Body of pancreas (tissue), 4 donors: ENCODE measurements at regions not wholly inside any gene's neighbourhood (a gene's known extent, or its start where the extent isn't known, plus 50 kb on each side); places are given as distances from the start of the nearest gene placed in this dataset.

Source experiments
- ATAC-seq: fragments of 150-250 bp; one replicate; pipeline ENCODE4 v1.9.1; 2016
- DNase-seq, 4 donors: peaks; one replicate each; pipeline ENCODE4 v3.0.0-alpha.2; 2019
- H3K27ac ChIP-seq, 4 donors: fragments of 200-600 bp; sonication (generic); 1 replicate in 3 of 4; 2 replicates in 1 of 4; pipeline versions ENCODE4 v1.5.1 to v1.6.1; 2016 to 2019; ENCODE audit warnings: mild to moderate bottlenecking in 1 of 4, mixed read lengths in 1 of 4, moderate library complexity in 1 of 4
- H3K27me3 ChIP-seq, 2 donors: fragments of 200-600 bp; sonication (generic); one replicate each; pipeline ENCODE4 v1.6.0; 2016; ENCODE audit warnings: mild to moderate bottlenecking in 1 of 2
- H3K36me3 ChIP-seq, 2 donors: fragments of 200-600 bp; sonication (generic); replicated peaks in 1 of 2; 2 replicates each; pipeline ENCODE4 v1.5.1; 2016; ENCODE audit warnings: low read depth in 2 of 2; ENCODE audit not compliant: insufficient read depth in 1 of 2
- H3K4me1 ChIP-seq: fragments of 200-600 bp; sonication (generic); one replicate; pipeline ENCODE4 v1.6.0; 2016
- H3K4me3 ChIP-seq, 2 donors: fragments of 200-600 bp; sonication (generic); 1 replicate in 1 of 2; 2 replicates in 1 of 2; pipeline ENCODE4 v1.5.1; 2016 to 2019
- H3K9me3 ChIP-seq, 3 donors: fragments of 200-600 bp; sonication (generic); 1 replicate in 2 of 3; 2 replicates in 1 of 3; pipeline ENCODE4 v1.5.1; 2016
- POLR2A ChIP-seq, 3 donors: fragments of 450-650 bp; IDR thresholded peaks; one replicate each; pipeline ENCODE4 v1.6.1; 2016; ENCODE audit warnings: antibody characterized with exemption in 3 of 3, mild to moderate bottlenecking in 2 of 3
- WGBS, 2 donors: methylation state at CpG; one replicate each; pipeline ENCODE4 v1.1.5; 2017; 5-methylcytosine and 5-hydroxymethylcytosine counted together
- intact Hi-C: fragments of 100-400 bp; cut with DNase I; formaldehyde crosslinking; loops from one replicate; pipeline ENCODE4 v1.15.1; 2023
- TF ChIP-seq, protein P1 (sequence below), 7 experiments: fragments of 450-650 bp in 4 of 7; fragments of 200-600 bp in 3 of 7; sonication (generic) in 3 of 7; IDR thresholded peaks; one replicate each; pipeline ENCODE4 v1.5.1; 2016 to 2019; ENCODE audit warnings: antibody characterized with exemption in 7 of 7

DNA sequence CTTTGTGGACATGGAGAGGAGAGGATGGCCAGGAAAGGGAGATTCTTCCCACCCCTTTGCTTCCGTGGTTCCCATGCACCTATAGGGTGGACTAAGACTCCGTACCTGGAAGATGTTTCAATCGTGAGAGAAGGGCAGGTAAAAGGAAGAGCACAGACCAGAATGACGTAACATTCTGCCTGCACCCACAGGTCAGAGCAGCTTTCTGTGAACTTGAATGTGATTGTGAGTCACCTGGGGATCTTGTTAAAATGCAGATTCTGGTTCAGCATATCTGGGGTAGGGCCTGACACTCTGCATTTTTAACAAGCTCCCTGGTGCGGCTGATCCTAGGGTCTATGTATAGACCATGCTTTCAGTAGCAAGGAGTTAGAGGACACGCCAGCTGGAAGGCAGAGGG, 164.1 kb upstream of the SGK1 start:
- intact Hi-C loops, result no loop called here
- peaks cover 37% of the 10 kb centered on the region for H3K4me1 ChIP-seq
- no peaks in the 10 kb centered on the region for H3K27me3 ChIP-seq
- DNase-seq (no peak), ATAC-seq (no peak)
- H3K36me3 ChIP-seq, result no peaks in the 10 kb centered on the region
- H3K9me3 ChIP-seq, result no peaks in the 10 kb centered on the region
- TF ChIP-seq, protein P1, sequence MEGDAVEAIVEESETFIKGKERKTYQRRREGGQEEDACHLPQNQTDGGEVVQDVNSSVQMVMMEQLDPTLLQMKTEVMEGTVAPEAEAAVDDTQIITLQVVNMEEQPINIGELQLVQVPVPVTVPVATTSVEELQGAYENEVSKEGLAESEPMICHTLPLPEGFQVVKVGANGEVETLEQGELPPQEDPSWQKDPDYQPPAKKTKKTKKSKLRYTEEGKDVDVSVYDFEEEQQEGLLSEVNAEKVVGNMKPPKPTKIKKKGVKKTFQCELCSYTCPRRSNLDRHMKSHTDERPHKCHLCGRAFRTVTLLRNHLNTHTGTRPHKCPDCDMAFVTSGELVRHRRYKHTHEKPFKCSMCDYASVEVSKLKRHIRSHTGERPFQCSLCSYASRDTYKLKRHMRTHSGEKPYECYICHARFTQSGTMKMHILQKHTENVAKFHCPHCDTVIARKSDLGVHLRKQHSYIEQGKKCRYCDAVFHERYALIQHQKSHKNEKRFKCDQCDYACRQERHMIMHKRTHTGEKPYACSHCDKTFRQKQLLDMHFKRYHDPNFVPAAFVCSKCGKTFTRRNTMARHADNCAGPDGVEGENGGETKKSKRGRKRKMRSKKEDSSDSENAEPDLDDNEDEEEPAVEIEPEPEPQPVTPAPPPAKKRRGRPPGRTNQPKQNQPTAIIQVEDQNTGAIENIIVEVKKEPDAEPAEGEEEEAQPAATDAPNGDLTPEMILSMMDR (IDR thresholded peaks at IDR 0.05), result no peak
- TF ChIP-seq POLR2A (IDR thresholded peaks at IDR 0.05), result no peak
- H3K27ac ChIP-seq, result peak overlapping the region in 2 of 4 donors; percentile 58 to 78
- H3K4me3 ChIP-seq, result no peak overlapping the region
- 89 to 93% methylated on average over 6 of the region's 6 CpGs for WGBS, 2 donors

DNA sequence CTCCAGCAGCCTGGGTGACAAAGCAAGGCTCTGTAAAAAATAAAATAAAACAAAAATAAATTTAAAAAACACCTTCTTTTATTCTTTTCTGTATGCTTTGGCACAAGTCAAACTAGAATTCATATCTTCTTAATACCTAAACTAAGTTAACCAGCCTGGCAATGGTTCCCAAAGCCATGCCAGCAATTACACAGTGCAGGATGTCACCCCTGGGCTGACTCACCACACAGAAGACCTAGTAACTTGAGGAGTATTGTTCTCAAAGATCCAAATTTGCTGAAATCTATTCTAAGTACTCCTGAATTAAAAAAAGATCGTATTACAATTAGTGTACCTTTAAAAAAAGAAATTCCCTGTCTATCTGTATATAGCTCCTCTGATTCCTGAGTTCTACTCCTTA, 162.7 kb upstream of the SGK1 start:
- peaks cover 37% of the 10 kb centered on the region for H3K4me1 ChIP-seq
- DNase-seq (peak; percentile 86 to 93 (median 90)), ATAC-seq (peak; percentile 99)
- TF ChIP-seq, protein P1 (IDR thresholded peaks at IDR 0.05), result no peak
- no peak for TF ChIP-seq POLR2A (IDR thresholded peaks at IDR 0.05)
- intact Hi-C loops, result no loop called here
- H3K9me3 ChIP-seq, result no peaks in the 10 kb centered on the region
- H3K27ac ChIP-seq, result peak overlapping the region in 3 of 4 donors; percentile 58 to 78 (median 78)
- 6 to 22% methylated on average over 1 of the region's 1 CpG for WGBS, 2 donors
- no peak overlapping the region for H3K4me3 ChIP-seq
- H3K36me3 ChIP-seq, result no peaks in the 10 kb centered on the region
- no peaks in the 10 kb centered on the region for H3K27me3 ChIP-seq

DNA sequence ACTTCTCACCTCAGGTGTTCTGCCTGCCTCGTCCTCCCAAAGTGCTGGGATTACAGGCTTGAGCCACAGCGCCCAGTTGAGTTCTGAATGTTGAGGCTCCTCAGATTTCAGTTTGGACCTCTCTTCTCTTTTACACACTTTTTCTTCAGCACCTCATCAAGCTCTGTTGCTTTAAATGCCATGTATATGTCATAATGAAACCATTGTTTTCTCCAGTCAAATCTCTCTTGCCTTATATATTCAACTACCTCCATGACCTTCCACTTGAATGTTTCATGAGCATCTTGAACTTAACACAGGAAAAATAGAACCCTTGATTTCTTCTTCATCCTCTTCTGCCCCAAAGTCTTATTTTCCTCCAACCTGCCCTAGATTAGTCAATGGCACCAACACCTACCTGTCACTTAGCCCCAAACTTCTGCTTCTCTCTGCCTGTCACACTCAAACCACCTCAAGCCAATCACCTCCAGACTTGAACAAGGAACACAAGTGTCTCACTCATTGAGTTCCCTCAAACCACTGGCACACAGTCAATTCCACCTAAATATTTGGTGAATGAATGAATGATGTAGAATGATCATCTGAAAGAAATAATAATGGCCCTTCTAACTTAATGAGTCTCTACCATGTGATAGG, 161.0 kb upstream of the SGK1 start:
- H3K9me3 ChIP-seq, result no peaks in the 10 kb centered on the region
- H3K27ac ChIP-seq, result no peak overlapping the region
- no peaks in the 10 kb centered on the region for H3K27me3 ChIP-seq
- peaks cover 37% of the 10 kb centered on the region for H3K4me1 ChIP-seq
- 89 to 97% methylated on average over 2 of the region's 2 CpGs for WGBS, 2 donors
- ATAC-seq, result no peak
- no peak for DNase-seq
- no peak for TF ChIP-seq POLR2A (IDR thresholded peaks at IDR 0.05)
- TF ChIP-seq, protein P1 (IDR thresholded peaks at IDR 0.05), result no peak
- no peak overlapping the region for H3K4me3 ChIP-seq
- H3K36me3 ChIP-seq, result no peaks in the 10 kb centered on the region
- intact Hi-C loops, result no loop called here

DNA sequence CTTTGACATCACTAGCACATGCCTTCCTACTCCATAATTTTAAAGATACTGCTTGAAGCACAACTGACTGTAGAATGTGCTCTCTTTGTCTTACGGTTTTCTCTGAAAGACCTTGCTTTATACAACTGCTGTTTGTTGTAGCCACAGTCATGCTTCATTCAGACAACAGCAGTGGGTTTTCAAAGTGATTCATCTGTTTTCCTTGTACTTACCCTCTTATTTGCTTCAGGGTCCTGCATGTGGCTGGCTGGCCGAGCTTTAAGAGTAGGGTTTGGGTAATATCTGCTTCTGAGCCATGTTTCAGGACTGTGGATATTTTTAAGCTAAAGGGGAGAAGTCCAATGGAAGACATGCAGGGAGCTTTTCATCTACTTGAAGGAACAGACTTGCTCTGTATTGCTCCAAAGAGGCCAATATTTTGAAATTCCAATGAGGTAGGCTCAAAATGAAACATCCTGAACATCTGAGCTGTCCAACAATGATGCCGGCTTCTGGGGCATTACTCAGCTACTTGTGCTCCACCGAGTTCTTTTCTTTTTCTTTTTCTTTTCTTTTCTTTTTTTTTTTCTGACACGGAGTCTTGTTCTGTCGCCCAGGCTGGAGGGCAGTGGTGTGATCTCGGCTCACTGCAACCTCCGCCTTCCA, 160.2 kb upstream of the SGK1 start:
- Histone ChIP-seq H3K4me3 (no peak overlapping the region), H3K27ac (no peak overlapping the region), H3K4me1 (peaks cover 32% of the 10 kb centered on the region), H3K9me3 (no peaks in the 10 kb centered on the region), H3K36me3 (no peaks in the 10 kb centered on the region), H3K27me3 (no peaks in the 10 kb centered on the region)
- intact Hi-C loops, result no loop called here
- ATAC-seq, result no peak
- 91 to 94% methylated on average over 8 of the region's 8 CpGs for WGBS, 2 donors
- TF ChIP-seq POLR2A (IDR thresholded peaks at IDR 0.05), result no peak
- TF ChIP-seq, protein P1 (IDR thresholded peaks at IDR 0.05), result no peak
- DNase-seq, result no peak

DNA sequence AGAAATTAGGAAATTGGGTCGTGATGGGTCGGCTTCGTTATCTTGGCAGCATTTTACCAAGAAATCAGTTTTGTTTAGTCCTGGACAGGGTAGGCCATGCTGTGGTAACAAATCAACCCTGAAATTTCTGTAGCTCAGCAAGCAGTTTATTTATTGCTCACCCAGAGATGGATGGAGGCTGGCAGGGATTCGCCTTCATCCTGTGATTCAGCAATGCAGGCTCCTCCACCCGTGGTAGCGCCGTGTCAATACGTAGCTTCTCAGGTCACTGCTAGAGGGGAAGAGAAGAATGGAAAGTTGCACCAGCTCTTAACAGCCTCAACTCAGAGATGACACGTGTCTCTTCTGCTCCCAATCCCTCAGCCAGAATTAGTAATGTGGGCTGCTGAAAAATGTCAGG, 157.0 kb upstream of the SGK1 start:
- WGBS, 2 donors, result 90 to 91% methylated on average over 9 of the region's 9 CpGs
- Histone ChIP-seq H3K4me3 (no peak overlapping the region), H3K36me3 (no peaks in the 10 kb centered on the region), H3K27ac (no peak overlapping the region), H3K27me3 (no peaks in the 10 kb centered on the region), H3K9me3 (no peaks in the 10 kb centered on the region), H3K4me1 (peaks cover 25% of the 10 kb centered on the region)
- ATAC-seq (no peak), DNase-seq (no peak)
- TF ChIP-seq, protein P1 (IDR thresholded peaks at IDR 0.05), result no peak
- no peak for TF ChIP-seq POLR2A (IDR thresholded peaks at IDR 0.05)
- intact Hi-C loops, result no loop called here
